ENCODE measurements at regions not wholly inside any gene's neighbourhood (a gene's known extent, or its start where the extent isn't known, plus 50 kb on each side); places are given as distances from the start of the nearest gene placed in this dataset.

DNA sequence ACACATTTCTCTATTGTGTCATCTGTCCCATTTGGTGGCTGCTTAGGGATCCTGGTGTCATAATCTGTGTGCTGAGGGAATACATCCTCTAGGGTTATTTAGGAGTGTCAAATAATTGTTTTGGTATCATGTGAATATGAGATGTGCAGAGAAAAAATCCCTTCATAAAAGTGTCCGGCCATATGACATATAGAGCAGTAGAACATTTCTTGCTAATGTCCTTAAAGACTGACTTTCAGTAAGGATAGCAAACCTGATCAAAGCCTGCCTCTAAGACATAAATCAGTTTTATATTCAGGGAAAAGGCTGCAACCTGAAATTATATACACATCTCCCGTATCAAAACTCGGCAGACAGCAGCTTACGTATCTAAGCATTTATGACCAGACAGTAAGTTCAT is 211.6 kb downstream of the ADAM29 start:
- DNase-seq, result no peak

GRCh38 chr4:175139205-175139604 is 221.0 kb downstream of the ADAM29 start:
- no peak for DNase-seq

- no peak for DNase-seq
Measured at GRCh38 chr4:175143116-175143515, 225.0 kb downstream of the ADAM29 start.

DNA sequence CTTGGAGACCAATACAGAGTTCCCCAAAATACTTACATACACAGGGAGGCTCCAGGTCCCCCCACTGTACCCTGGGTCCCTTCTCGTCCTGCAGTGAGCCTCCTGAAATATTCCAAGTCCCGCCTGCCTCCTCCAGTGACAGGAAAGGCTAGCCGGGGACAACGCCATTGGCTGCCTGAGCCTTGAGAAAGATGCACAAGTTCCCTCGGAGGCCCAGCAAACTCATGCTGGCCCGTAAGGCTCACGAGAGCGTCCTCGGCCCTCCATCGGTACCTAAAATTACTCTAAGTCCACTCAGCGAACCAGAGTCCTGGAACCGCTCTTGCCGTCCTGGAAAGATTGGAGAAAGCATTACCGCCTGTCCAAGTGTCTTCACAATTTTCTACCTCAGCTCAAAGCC is 228.6 kb downstream of the ADAM29 start:
- no peak for DNase-seq

DNA sequence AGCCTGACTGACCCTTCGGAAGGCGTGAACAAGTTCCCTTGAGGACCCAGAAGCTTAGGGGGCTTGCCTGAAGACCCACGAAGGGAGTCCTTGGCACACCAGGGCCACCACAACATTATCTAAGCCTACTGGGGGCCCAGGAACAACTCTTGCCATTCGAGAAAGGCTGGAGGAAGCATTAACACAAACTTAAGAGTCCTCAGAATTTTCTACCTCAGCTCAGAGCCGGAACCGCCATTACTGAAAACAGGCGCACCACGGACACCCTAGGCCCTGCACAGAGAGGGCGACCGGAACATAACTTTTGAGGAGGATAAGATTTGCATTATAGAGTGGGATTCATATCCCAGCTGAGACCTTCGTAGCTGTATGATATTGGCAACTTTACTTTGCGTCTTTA is 229.1 kb downstream of the ADAM29 start:
- DNase-seq, result no peak

DNA sequence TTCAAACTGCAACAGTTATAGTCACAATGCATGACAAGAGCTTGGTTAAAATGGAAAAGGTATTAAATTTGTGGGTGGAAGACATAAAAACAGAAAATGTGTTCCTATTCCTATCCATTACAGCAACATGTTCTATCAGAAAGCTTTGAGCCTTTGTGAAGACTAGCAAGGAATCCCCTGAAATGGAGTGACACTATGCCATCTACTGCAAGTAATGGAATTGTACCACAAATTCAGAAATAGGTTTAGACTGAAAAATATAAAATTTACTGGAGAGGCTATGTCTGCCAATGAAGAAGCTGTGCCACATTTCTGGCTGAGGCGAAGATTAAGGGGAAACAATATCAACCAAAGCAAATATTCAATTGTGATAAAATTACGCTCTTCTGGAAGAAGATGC is 247.9 kb downstream of the ADAM29 start:
- no peak for DNase-seq

DNA sequence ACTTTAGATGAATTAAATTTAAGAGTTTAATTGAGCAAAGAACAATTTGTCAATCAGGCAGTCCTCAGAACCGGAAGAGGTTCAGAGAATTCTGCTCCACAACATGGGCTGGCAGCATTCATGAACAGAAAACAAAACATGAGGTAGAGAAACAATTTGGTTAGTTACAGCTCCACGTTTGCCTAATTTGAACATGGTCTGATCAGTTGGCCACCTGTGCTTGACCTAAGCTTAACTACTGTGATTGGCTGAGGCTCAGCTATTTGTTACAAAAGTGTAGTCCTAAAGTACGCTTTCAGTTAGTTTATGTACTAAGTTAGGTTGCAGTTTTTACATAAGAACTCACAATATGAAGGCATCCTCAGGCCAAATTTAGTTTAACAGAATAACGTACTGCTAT is 258.6 kb downstream of the ADAM29 start:
- DNase-seq, result no peak

- DNase-seq, result no peak
Measured at GRCh38 chr4:175190654-175191053, 272.5 kb downstream of the ADAM29 start.

- no peak for DNase-seq
Measured at GRCh38 chr4:175198056-175198455, 279.9 kb downstream of the ADAM29 start.

DNA sequence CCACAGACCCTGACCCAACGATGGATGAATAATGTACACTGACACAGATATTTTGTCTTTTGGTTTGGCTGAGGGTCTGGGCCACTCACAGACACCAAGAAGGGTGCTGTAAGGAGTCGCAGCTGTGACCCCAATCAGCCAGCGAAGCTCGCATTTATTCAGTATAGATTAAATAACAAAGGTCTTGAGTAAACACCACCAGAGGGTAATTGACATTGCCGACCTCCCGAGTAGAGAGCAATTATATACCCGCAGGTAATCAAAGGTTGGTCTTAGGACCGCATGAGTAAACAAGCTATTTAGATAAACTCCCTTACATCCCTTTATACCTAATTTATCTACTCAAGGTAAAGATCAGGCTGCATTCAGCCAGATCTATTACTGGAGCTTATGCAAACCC is 297.1 kb downstream of the ADAM29 start:
- DNase-seq, result no peak

DNA sequence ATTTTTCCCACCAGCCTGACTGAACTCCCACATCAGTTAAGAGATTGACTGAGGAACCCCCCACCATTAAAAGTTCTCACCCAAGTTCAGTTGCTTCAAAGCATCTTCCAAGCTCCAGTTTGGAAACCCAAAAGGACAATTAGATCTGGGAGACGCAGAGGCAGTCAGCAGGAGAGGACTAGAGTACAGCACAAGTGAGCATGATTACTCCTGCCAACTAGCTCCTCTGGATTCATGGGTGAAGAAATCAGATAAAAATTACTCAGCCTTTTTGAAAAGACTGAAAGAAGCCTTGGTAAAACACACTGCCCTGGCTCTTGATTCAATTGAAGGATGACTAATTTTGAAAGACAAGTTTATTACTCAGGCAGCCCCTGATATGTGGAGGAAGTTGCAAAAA is 297.5 kb downstream of the ADAM29 start:
- DNase-seq, result no peak

DNA sequence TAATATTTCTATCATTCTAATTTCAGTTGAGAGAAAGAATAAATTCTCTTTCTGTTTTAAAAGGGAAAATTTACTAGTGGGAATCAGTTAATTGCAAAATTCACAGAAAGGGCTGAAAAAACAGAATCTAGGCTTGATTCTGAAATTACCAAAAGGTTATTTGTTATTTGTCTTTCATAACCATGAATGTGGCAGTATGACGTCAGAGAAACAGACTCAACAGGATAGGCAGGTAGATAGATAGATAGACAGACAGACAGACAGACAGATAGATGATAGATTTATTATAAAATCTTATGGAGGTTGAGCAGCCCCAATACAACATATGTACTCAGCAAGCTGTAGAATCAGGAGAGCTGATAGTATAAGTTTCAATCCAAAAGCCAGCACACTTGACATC is 311.0 kb downstream of the ADAM29 start:
- no peak for DNase-seq

DNA sequence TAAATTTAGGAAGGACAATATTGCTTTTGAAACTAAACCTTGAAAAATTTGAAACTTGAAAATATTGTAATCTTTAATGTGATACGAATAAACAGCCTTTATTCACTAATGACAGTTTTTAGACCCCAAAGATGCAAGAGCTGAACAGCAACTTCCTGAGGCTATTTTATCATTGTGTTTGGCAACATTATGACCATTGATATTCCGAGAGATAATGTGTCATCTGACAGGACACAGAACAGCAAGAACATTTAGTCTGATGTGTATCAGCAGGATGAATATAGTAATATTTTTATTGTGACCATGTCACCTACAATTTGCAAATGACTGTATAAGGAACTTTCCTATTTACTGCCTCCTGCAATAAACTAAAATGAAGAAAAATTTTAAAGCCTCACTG is 316.0 kb downstream of the ADAM29 start:
- DNase-seq, result no peak

DNA sequence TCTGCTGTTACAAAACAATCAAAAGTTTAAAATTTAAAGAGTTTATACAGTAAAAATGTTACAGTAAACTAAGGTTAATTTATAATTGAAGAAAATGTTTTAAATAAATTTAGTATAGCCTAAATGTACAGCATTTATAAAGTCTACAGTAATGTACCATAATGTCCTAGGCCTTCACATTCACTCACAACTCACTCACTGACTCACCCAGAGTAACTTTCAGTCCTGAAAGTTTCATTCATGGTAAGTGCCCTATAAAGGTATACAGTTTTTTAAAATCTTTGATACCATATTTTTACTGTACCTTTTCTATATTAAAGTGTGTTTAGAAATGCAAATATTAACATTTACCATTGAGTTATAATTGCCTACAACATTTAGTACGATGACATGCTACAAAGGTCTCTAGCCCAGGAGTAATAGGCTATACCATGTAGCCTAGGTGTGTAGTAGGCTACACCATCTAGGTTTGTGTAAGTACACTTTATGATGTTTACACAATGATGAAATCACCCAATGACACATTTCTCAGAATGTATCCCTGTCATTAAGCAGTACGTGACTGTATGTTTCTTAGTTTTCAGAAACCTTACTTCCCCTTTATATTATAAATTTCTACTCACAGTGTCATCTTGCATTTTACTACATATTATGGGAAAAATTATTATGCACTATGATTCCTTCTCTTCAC is 320.8 kb downstream of the ADAM29 start:
- no peak for DNase-seq

DNA sequence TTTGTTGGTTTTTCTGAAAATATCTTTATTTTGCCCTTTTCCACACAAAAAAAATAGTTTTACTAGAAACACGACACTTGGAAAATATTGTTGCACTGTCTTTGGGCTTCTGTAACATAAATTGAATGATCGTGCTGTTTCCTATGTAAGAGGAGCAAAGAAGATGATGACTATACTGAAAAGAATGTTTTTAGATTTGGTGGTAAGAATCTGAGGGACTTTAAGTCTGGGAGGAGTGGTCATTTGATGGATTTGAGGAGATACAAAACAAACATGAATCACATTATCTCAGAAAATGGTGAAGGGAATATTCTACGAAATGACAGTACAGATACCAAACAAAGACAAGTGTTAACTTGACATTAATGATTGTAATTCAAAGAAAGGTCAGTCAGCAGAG is 328.8 kb downstream of the ADAM29 start:
- DNase-seq, result no peak

- no peak for DNase-seq
Measured at GRCh38 chr4:175252642-175253041, 334.5 kb downstream of the ADAM29 start.

- no peak for DNase-seq
Measured at GRCh38 chr4:175253184-175253902, 335.2 kb downstream of the ADAM29 start.

GRCh38 chr4:175263537-175263936 is 345.4 kb downstream of the ADAM29 start:
- no peak for DNase-seq

- DNase-seq, result no peak
Measured at GRCh38 chr4:175271010-175271630, 353.0 kb downstream of the ADAM29 start.

DNA sequence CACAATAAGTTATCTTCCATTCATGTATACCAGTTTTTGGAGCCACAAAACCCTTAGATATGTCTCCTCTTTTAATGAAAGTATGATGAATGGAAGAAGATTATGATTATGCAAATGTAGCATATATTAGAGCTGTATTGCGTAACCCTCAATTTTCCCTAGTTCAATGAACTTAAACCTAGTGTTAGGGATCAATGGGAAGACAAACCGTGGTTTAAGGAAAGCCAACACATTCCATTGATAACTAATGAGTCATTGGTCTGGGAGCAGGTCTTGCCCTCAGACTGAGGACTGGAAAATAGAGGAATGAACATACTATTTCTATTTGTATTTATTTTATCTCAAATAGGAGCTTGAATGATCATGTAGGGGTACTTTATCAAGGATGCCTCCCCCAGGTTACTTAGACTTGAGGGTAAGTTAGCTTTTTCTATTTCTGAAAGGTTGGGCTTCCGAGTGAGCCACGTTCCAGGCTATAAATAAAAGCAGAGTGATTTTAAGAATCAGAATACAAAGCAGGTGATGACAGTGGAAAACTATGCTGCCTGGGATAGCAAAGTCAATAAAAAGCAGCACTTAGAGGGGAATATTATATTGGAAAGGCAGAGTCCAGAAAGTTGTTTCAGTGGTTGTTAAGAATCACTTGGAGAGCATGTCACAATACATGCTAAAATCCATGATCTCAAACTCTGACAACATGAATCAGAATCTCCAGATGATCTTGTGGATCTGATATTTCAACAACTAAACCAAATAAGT is 356.0 kb downstream of the ADAM29 start:
- no peak for DNase-seq

- DNase-seq, result no peak
Measured at GRCh38 chr4:175277816-175278215, 359.7 kb downstream of the ADAM29 start.

- DNase-seq, result no peak
Measured at GRCh38 chr4:175280153-175280552, 362.0 kb downstream of the ADAM29 start.

- no peak for DNase-seq
Measured at GRCh38 chr4:175281894-175282293, 363.7 kb downstream of the ADAM29 start.

- DNase-seq, result no peak
Measured at GRCh38 chr4:175282407-175282806, 364.2 kb downstream of the ADAM29 start.

Data from DMS 273 treated with DMSO at 0.1 percent for 48 hours (cell line).